ENCODE measurements at regions not wholly inside any gene's neighbourhood (a gene's known extent, or its start where the extent isn't known, plus 50 kb on each side); places are given as distances from the start of the nearest gene placed in this dataset.

DNA sequence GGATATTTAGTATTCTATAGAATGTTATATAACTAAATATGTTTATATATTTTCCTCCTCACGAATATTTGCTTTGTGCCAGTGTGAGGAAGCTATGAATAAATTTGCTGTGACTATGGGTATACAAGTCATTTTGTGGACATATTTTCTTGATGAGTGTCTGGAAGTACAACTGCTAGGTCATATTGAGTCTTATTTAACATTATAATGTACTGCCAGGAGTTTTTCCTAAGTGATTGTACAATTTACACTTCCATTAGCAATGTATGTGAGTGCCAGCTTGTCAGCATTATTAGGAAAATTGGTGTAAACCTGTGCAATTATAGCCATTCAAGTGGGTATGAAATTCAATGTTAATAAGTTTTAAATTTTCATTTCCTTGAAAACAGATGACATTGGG lies 1328.9 kb upstream of the TMEFF2 start:
- TF ChIP-seq CTCF (IDR thresholded peaks at IDR 0.05; ENCODE audit: low read depth, low read length) = no peak
- no peak for TF ChIP-seq EZH2phosphoT487 (IDR thresholded peaks at IDR 0.05; ENCODE audit: low read depth)
